ENCODE measurements at regions not wholly inside any gene's neighbourhood (a gene's known extent, or its start where the extent isn't known, plus 50 kb on each side); places are given as distances from the start of the nearest gene placed in this dataset.

DNA sequence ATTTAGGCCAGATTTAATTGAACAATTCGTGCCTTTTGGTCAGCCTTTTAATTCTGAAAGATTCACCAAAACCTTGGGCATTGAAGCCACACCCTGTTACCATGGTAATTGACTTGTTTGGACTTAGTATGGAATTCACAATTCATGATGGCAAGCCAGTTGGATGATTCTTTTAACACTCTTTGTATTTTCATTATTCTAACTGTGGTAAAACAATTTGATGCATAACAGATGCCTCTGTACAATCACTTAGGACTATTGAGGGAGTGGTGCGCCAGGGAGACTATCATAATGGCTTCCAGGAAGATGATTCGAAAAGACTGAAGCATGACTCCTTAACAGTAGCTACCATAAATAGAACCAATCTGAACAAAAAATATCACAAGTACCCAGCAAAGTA, 381.1 kb upstream of the ADAMTS16 start:
- TF ChIP-seq CTCF (IDR thresholded peaks at IDR 0.05) (no peak), POLR2A (IDR thresholded peaks at IDR 0.05) (no peak)
